ENCODE measurements at regions not wholly inside any gene's neighbourhood (a gene's known extent, or its start where the extent isn't known, plus 50 kb on each side); places are given as distances from the start of the nearest gene placed in this dataset.

- no peak for DNase-seq (ENCODE audit: low read depth, low spot score)
Measured at GRCh38 chr2:67638146-67638545, 241.0 kb downstream of the ETAA1 start.

GRCh38 chr2:67641312-67642045 lies 244.3 kb downstream of the ETAA1 start:
- no peak overlapping the region for H3K4me2 ChIP-seq (ENCODE audit: insufficient read depth, low read length)
- no peak overlapping the region for H3K9ac ChIP-seq (replicated peaks; ENCODE audit: extremely low read depth, insufficient read depth, low read length)
- no peaks in the 10 kb centered on the region for H3K79me2 ChIP-seq (ENCODE audit: control insufficient read depth, insufficient read depth, low read length)
- no peaks in the 10 kb centered on the region for H3K9me3 ChIP-seq (replicated peaks; ENCODE audit: control insufficient read depth, insufficient read depth, low read length)
- DNase-seq (ENCODE audit: low read depth, low spot score) (no peak), FAIRE-seq (no peak)
- dilution Hi-C loops (cut with MboI; ENCODE audit: extremely low pct_ligation_motif_present, low sequenced_read_pairs), result no loop called here
- no peaks in the 10 kb centered on the region for H4K20me1 ChIP-seq (replicated peaks; ENCODE audit: control insufficient read depth, extremely low read depth, insufficient read depth, low read length)
- no peaks in the 10 kb centered on the region for H3K4me1 ChIP-seq (ENCODE audit: control insufficient read depth, extremely low read depth, insufficient read depth, low read length)
- intact Hi-C loops (cut with micrococcal nuclease), result no loop called here
- H3K4me3 ChIP-seq (replicated peaks in 1 of 3; ENCODE audit: insufficient read depth in 1 of 3, low read depth in 1 of 3, low read length in 3 of 3), result no peak overlapping the region
- no peak for TF ChIP-seq CTCF (IDR thresholded peaks at IDR 0.05; ENCODE audit: extremely low read depth in 1 of 2, insufficient read depth in 1 of 2, low read depth in 1 of 2, low read length in 2 of 2)
- no peak for TF ChIP-seq POLR2A (IDR thresholded peaks at IDR 0.05; ENCODE audit: low read depth, low read length)
- CTCF ChIA-PET, result no interaction called here
- no peak overlapping the region for H2AFZ ChIP-seq (ENCODE audit: low read depth, low read length)
- H3K9me1 ChIP-seq (replicated peaks; ENCODE audit: control insufficient read depth, extremely low read depth, insufficient read depth, low read length), result no peaks in the 10 kb centered on the region
- no TSS peak for BruUV-seq (replicated peaks)
- no peaks in the 10 kb centered on the region for H3K36me3 ChIP-seq (ENCODE audit: control insufficient read depth in 2 of 2, extremely low read depth in 1 of 2, insufficient read depth in 2 of 2, low read length in 2 of 2)
- no peak overlapping the region for H3K27ac ChIP-seq (ENCODE audit: insufficient read depth, low read depth, low read length)
- POLR2A ChIA-PET, result no interaction called here
- no peaks in the 10 kb centered on the region for H3K27me3 ChIP-seq (ENCODE audit: control insufficient read depth in 2 of 2, insufficient read depth in 2 of 2, low read length in 2 of 2)

More at GRCh38 chr2:67638146-67638545, 241.0 kb downstream of the ETAA1 start:
- Histone ChIP-seq H3K27ac (ENCODE audit: insufficient read depth, low read depth, low read length) (no peak overlapping the region), H3K9me1 (replicated peaks; ENCODE audit: control insufficient read depth, extremely low read depth, insufficient read depth, low read length) (no peaks in the 10 kb centered on the region), H3K4me3 (replicated peaks in 1 of 3; ENCODE audit: insufficient read depth in 1 of 3, low read depth in 1 of 3, low read length in 3 of 3) (no peak overlapping the region), H3K9ac (replicated peaks; ENCODE audit: extremely low read depth, insufficient read depth, low read length) (no peak overlapping the region), H3K79me2 (ENCODE audit: control insufficient read depth, insufficient read depth, low read length) (no peaks in the 10 kb centered on the region), H3K27me3 (ENCODE audit: control insufficient read depth in 2 of 2, insufficient read depth in 2 of 2, low read length in 2 of 2) (no peaks in the 10 kb centered on the region), H3K36me3 (ENCODE audit: control insufficient read depth in 2 of 2, extremely low read depth in 1 of 2, insufficient read depth in 2 of 2, low read length in 2 of 2) (no peaks in the 10 kb centered on the region), H3K4me2 (ENCODE audit: insufficient read depth, low read length) (no peak overlapping the region), H2AFZ (ENCODE audit: low read depth, low read length) (no peak overlapping the region), H3K4me1 (ENCODE audit: control insufficient read depth, extremely low read depth, insufficient read depth, low read length) (no peaks in the 10 kb centered on the region), H4K20me1 (replicated peaks; ENCODE audit: control insufficient read depth, extremely low read depth, insufficient read depth, low read length) (no peaks in the 10 kb centered on the region), H3K9me3 (replicated peaks; ENCODE audit: control insufficient read depth, insufficient read depth, low read length) (no peaks in the 10 kb centered on the region)
- CTCF ChIA-PET, result interaction anchor here (2.5 kb wide), 1 partner anchor 13 kb away, joined by 10 read pairs; no protein-coding TSS in a partner anchor
- POLR2A ChIA-PET, result no interaction called here
- intact Hi-C loops (cut with micrococcal nuclease), result no loop called here
- no TSS peak for BruUV-seq (replicated peaks)
- dilution Hi-C loops (cut with MboI; ENCODE audit: extremely low pct_ligation_motif_present, low sequenced_read_pairs), result no loop called here
- TF ChIP-seq MYC (IDR thresholded peaks at IDR 0.05; ENCODE audit: low read depth, low read length) (no peak), MAX (IDR thresholded peaks at IDR 0.05; ENCODE audit: insufficient read depth, insufficient read length) (no peak), JUN (IDR thresholded peaks at IDR 0.05; ENCODE audit: borderline replicate concordance, insufficient read depth, insufficient read length, low read depth) (no peak), POLR2AphosphoS5 (IDR thresholded peaks at IDR 0.05; ENCODE audit: insufficient read depth, low read depth, low read length) (no peak)
- FAIRE-seq, result no peak
